Skin epidermis (tissue), 12 donors: ENCODE measurements at regions not wholly inside any gene's neighbourhood (a gene's known extent, or its start where the extent isn't known, plus 50 kb on each side); places are given as distances from the start of the nearest gene placed in this dataset.
A peak's percentile ranks its signal among the peaks of the same experiment; 100 is the strongest.
"Not testable (repeated sequence)": the region's sequence is repeated elsewhere in the genome, so short reads cannot be mapped to it uniquely, and the experiment has no call there.

Experiments used
- H3K27ac ChIP-seq, 21 experiments: fragments of 200-600 bp; sonication (generic) in 11 of 21; one replicate each; pipeline ENCODE4 v1.5.0; 2020; ENCODE audit warnings: mild to moderate bottlenecking in 3 of 21, inconsistent platforms in 2 of 21, moderate library complexity in 2 of 21
- H3K4me3 ChIP-seq, 7 experiments: fragments of 200-600 bp; sonication (generic) in 2 of 7; one replicate each; pipeline ENCODE4 v1.5.0; 2020; ENCODE audit warnings: inconsistent platforms in 2 of 7, mild to moderate bottlenecking in 2 of 7, moderate library complexity in 1 of 7

DNA sequence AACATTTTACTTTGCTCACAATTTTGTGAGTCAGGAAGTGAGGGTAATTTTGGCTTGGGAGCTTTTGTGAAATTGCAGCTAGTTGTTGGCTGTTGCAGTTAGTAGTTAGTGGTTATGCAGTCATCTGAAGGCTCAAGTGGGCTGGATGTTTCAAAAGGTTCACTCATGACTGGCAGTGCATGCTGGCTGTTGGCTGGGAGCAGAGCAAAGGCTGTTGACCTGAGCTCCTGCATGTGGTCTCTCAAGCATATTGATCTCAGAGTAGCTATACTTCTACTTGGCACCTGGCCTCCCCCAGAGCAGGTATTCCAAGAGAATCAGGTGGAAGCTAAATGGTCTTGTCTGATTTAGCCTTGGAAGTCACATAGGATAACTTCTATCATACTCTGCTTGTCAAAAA lies 414.1 kb upstream of the STXBP6 start:
- no peak overlapping the region for H3K27ac ChIP-seq
- H3K4me3 ChIP-seq, result no peak overlapping the region

- H3K4me3 ChIP-seq, result no peak overlapping the region
- no peak overlapping the region for H3K27ac ChIP-seq
Measured at GRCh38 chr14:25463480-25463879, 413.5 kb upstream of the STXBP6 start.

DNA sequence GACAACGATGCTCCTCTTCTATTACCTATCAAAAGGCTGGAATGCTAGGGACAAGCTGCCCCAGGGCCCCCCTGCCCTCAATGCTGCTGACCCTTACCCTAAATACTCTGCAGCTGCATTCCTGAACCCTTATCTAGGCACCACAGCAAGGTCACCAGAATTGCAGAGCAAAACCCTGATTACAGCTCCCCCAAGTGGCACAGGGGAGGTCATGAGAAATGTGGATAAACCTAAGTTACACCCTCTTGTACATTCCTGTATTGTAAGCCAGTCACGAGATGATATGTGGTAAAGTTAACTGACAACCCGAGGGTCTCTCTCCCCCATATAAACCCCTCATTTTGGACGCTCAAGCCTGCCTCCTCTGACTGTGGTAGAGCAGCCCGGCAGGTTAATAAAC lies 411.8 kb upstream of the STXBP6 start:
- no peak overlapping the region for H3K27ac ChIP-seq
- H3K4me3 ChIP-seq, result no peak overlapping the region

GRCh38 chr14:25444381-25444780 lies 394.4 kb upstream of the STXBP6 start:
- no peak overlapping the region for H3K4me3 ChIP-seq

DNA sequence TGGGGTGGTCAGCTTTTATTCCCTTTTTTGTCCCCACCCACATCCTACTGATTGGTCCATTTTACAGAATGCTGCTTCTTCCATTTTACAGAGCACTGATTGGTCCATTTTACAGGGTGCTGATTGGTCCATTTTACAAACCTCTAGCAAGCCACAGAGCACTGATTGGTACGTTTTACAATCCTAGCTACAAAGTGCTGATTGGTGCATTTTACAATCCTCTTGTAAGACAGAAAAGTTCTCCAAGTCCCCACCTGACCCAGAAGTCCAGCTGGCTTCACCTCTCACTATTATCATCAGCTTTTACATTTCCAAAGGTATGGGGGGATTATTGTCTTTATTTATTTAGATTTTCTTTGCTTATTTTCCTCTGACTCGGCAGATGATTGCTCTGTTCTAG lies 390.4 kb upstream of the STXBP6 start:
- H3K27ac ChIP-seq, H3K4me3 ChIP-seq: not testable (repeated sequence)

More at GRCh38 chr14:25444381-25444780, 394.4 kb upstream of the STXBP6 start:
- no peak overlapping the region for H3K27ac ChIP-seq

DNA sequence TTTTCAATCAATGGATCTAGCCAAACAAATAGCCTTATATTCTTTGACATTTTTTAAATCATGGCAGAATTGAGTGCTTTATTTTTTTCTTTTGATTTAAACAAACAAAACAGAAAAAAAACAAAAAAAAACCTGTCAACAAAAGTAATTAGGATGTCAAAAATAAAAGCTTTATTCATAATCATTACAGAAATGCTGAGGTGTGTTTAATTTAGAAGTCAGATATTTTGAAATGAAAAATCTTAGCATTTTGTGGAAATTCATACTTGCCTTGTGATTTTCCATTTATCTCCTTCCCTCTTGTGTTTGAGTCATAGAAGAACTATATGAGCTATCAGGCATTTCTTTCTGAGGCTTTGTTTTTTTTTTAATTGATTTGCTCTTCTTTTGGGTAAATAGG lies 387.0 kb upstream of the STXBP6 start:
- no peak overlapping the region for H3K27ac ChIP-seq
- H3K4me3 ChIP-seq, result no peak overlapping the region

DNA sequence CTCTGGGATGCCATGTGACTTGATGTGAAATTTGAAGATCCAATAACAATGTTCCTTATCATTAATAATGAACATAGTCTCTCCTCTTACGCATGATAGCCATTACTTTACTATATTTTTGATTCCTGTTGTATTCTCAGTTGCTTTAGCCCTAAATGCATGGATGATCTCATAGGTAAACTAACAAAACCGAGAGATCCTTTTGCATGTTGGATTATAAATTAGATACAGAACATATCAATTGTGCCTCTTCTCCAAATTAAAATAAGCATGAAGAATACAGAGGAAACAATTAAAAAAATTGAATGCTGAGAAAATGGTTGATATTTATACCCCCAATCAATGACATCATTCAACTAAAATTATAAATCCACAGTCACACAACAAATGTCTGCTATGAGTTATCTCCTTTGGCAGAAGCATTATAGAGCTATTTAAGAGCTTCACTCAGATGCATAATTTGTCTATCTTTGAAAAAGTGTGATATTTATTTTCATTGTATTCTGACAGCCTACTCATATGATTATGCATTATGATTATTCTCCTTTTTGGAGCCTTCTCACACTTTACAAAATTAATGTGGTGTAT lies 386.4 kb upstream of the STXBP6 start:
- Histone ChIP-seq H3K27ac (no peak overlapping the region), H3K4me3 (no peak overlapping the region)

DNA sequence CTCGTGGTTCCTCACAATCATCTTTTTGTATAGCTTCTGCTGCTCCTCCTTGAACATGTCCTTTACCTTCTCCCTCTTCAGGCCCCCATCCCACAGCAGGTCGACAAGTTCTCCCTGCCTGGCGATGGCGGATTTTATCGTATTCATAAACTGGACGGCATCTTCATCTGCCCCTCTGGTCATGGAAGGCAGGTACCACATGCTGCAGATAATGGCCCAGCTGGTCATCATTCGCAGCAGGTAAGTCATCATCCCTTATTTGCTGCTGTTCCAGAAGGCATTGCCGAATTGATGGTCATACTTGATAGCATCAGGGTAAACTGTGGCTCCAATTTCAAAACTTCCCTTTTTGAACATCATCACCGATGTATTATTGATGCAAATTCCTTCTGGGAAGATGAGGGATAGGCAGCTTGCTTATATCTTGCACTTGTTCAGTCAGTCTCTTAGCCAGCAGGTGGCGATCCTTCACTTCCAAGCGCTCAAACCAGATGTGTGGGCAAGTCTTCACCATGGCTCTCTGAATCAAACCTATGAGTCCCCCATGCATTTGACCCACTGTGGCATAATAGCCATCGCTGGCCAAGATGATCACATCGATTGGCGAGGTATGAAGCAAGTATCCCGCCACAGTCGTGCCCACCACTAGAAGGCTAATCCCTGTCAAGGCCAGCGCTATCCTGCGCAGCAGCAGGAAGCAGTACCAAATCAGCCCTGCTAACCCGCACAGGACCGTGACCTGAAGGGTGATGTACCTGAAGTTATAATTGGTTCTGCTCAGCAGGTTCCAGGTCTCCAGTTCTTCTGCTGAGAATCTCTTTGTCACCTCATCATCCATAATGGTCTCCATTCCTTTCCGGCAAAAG lies 381.5 kb upstream of the STXBP6 start:
- no peak overlapping the region for H3K4me3 ChIP-seq
- no peak overlapping the region for H3K27ac ChIP-seq

DNA sequence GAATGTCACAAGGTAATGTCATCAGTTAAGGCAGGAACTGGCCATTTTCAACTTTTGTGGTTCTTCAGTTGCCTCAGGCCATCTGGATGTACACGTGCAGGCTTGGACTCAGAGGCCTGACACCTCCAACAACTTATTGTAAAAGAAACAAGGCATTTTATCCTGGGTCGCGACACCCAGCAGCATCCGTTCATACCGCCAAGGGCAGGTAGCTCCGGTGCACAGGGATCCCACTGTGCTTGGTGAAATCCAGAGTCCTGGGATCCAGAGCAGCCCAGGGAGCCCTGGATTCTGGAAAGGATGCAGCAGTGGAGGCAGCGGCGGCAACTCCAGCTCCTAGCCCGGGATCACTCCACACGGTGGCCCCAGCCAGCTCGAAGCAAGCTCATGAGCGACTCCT lies 380.9 kb upstream of the STXBP6 start:
- H3K27ac ChIP-seq, result no peak overlapping the region
- no peak overlapping the region for H3K4me3 ChIP-seq

DNA sequence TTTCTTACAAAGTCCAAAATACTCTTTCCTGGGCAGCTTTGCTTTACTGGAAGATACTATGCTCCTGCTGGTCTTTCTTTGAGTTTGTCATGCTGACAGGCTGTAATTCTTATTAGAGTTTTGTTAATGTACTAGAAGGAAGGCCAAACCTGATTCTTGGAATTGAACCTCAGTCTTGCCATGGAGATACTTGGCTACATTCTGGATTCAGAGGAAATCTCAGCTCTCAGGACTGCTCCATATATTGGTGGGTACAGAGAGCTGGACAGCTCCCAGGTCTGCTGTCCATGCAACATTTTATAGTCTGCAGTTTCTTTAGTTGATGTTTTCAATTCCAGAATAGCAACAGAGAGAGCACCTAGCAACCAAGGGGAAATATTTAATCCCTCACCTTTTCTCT lies 363.1 kb upstream of the STXBP6 start:
- H3K27ac ChIP-seq, result no peak overlapping the region
- no peak overlapping the region for H3K4me3 ChIP-seq

DNA sequence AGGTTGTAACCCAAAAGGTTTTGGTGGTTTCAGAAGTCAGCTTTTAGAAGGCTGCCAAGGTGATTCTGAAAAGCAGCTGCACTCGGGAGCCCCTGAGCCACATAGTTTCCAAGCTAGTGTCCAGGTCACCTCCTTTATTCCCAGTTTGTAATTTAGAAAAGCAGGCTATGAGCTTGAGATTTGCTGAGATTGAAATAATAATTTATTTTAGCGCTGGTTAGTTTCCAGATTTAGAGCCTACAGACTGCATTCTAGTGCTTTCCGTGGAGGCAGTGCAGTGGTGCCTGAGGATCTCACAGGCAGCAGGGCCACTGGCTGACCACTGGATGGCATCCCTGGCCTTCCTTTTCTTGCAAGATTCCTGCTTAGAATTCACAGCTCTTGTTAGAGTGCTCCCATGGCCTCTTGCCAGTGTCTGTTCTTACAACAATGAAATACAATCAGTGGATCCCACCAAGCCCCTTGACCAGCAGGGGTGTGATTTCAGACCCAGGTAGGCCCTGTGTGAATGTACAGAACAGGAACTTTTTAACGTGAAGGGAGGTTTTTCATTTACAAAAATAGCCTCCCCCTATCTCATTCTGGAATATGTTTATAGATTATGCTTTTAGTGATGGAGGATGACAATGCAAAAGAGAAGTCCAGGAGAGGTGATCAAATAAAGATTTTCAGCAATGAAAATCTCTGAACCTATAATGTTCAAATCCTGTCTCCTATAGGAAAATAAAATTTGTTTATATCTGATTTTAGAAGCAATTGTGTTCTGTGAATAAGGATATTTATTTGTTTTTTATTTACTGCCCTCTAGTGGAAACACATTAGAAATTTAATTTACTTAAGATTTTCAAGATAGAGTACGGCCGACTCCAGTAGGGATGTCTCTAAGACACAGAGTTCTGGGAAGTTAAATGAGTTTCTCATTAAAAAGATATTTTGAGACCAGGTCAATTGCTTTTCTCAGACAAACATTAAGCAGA lies 362.1 kb upstream of the STXBP6 start:
- Histone ChIP-seq H3K4me3 (no peak overlapping the region), H3K27ac (no peak overlapping the region)

- Histone ChIP-seq H3K27ac (no peak overlapping the region), H3K4me3 (no peak overlapping the region)
Measured at GRCh38 chr14:25406818-25407217, 356.9 kb upstream of the STXBP6 start.

GRCh38 chr14:25400607-25401206 lies 350.8 kb upstream of the STXBP6 start:
- Histone ChIP-seq H3K27ac (no peak overlapping the region), H3K4me3 (no peak overlapping the region)

GRCh38 chr14:25396128-25396527 lies 346.2 kb upstream of the STXBP6 start:
- H3K4me3 ChIP-seq, result no peak overlapping the region
- H3K27ac ChIP-seq, result peak overlapping the region in 1 of 21 experiments; percentile 61

GRCh38 chr14:25394791-25395391 lies 344.9 kb upstream of the STXBP6 start:
- Histone ChIP-seq H3K4me3 (no peak overlapping the region), H3K27ac (peak overlapping the region in 3 of 21 experiments; percentile 10 to 61 (median 52))

DNA sequence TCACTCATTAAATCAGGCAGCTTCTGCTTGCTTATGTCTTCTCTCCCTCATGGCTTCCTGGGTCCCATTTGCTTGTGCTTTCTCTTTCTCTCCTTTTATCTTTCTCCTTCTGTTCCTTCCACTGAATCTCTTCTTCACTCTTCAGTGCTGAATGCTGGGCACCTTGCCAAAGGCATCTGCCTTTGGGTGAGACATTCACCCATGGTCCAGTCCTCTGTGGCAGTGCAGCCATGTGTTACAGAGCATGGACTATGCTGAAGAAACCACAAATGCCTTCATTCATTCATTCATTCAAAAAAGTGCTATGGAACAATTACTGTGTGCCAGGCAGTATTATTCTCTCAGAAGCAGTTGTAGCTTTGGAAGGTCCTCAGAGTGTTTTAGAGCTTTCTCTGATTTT lies 344.4 kb upstream of the STXBP6 start:
- H3K4me3 ChIP-seq, result no peak overlapping the region

GRCh38 chr14:25389948-25390347 lies 340.0 kb upstream of the STXBP6 start:
- no peak overlapping the region for H3K4me3 ChIP-seq
- no peak overlapping the region for H3K27ac ChIP-seq

More for the DNA sequence above, 344.4 kb upstream of the STXBP6 start:
- H3K27ac ChIP-seq, result peak overlapping the region in 1 of 21 experiments; percentile 61

- Histone ChIP-seq H3K4me3 (no peak overlapping the region), H3K27ac (no peak overlapping the region)
Measured at GRCh38 chr14:25381498-25381897, 331.6 kb upstream of the STXBP6 start.

DNA sequence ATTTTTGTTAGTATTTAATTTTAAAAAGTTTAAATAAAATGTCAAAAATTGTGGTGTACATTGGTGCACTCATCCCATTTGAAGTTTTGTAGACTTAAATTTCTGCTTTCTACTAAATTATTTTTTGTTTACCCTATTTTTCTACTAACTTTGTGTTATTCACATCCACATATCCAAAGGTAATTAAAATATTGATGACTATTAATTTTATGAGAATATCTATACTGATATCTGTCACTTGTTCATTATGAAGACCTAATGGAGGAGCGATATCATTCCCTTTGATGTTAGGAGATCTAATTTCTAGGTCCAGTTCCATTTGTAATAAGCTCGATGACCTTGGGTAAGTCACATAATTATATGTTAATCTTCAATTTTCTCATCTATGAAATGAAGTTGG lies 325.7 kb upstream of the STXBP6 start:
- Histone ChIP-seq H3K27ac (no peak overlapping the region), H3K4me3 (no peak overlapping the region)
